HEK293 (cell line): ENCODE measurements at regions not wholly inside any gene's neighbourhood (a gene's known extent, or its start where the extent isn't known, plus 50 kb on each side); places are given as distances from the start of the nearest gene placed in this dataset.

Experiments
- CTCF ChIA-PET: fragments of 350-600 bp; formaldehyde crosslinking; extraction: SDS; loops from one replicate; lab custom pipeline; 2021; ENCODE audit warnings: antibody characterized with exemption; lab: Yijun Ruan, JAX
- POLR2A ChIA-PET: fragments of 300-600 bp; formaldehyde crosslinking; extraction: SDS; loops from one replicate; lab custom pipeline; 2020; ENCODE audit warnings: antibody characterized with exemption, inconsistent platforms; lab: Yijun Ruan, JAX
- H3K27ac ChIP-seq: fragments of 200-500 bp; sonication (Bioruptor generic); 2 replicates; pipeline ENCODE4 v1.5.1; 2014; ENCODE audit warnings: low read depth, low read length, control low read depth, inconsistent platforms; ENCODE audit errors: extremely low read depth
- H3K36me3 ChIP-seq, 2 experiments: fragments of 200-500 bp in 1 of 2; sonication (Bioruptor generic) in 1 of 2; 1 replicate in 1 of 2; 2 replicates in 1 of 2; pipeline ENCODE4 v1.5.1; 2014 to 2017; ENCODE audit warnings: inconsistent platforms in 2 of 2, low read length in 2 of 2; ENCODE audit not compliant: control insufficient read depth in 2 of 2, insufficient read depth in 1 of 2
- H3K4me1 ChIP-seq: fragments of 200-500 bp; sonication (Bioruptor generic); 2 replicates; pipeline ENCODE4 v1.5.1; 2014; ENCODE audit warnings: mild to moderate bottlenecking, low read length, inconsistent platforms; ENCODE audit not compliant: control insufficient read depth, insufficient read depth
- H3K4me3 ChIP-seq: 2 replicates; pipeline ENCODE4 v1.5.1; 2011; ENCODE audit warnings: low read depth, mild to moderate bottlenecking, control low read depth, low read length, moderate library complexity
- H3K9me3 ChIP-seq: fragments of 200-500 bp; sonication (Bioruptor generic); 2 replicates; pipeline ENCODE4 v1.5.1; 2014; ENCODE audit warnings: low read depth, low read length, inconsistent platforms; ENCODE audit not compliant: control insufficient read depth, insufficient read depth
- CTCF ChIP-seq: fragments of 450-650 bp; formaldehyde crosslinking; IDR thresholded peaks from 2 replicates; pipeline ENCODE4 v1.5.1; 2016; ENCODE audit warnings: missing biosample characterization, missing genetic modification characterization
- EGR2 ChIP-seq: fragments of 450-650 bp; formaldehyde crosslinking; IDR thresholded peaks from 2 replicates; pipeline ENCODE4 v1.5.1; 2016; ENCODE audit warnings: low read depth, missing biosample characterization, missing genetic modification characterization
- GLI4 ChIP-seq: fragments of 450-650 bp; formaldehyde crosslinking; IDR thresholded peaks from 2 replicates; pipeline ENCODE4 v1.5.1; 2016; ENCODE audit warnings: missing biosample characterization, missing genetic modification characterization
- KLF16 ChIP-seq: fragments of 450-650 bp; formaldehyde crosslinking; IDR thresholded peaks from 2 replicates; pipeline ENCODE4 v1.5.1; 2017; ENCODE audit warnings: missing biosample characterization, missing genetic modification characterization
- MYNN ChIP-seq: fragments of 450-650 bp; formaldehyde crosslinking; IDR thresholded peaks from 2 replicates; pipeline ENCODE4 v1.5.1; 2016; ENCODE audit warnings: missing biosample characterization, missing genetic modification characterization, borderline replicate concordance
- PBX3 ChIP-seq: sonication (generic); formaldehyde crosslinking; IDR thresholded peaks from 2 replicates; pipeline ENCODE4 v1.8.1; 2022; ENCODE audit warnings: mild to moderate bottlenecking, moderate library complexity, missing genetic modification reagents
- WT1 ChIP-seq: fragments of 450-650 bp; formaldehyde crosslinking; IDR thresholded peaks from 2 replicates; pipeline ENCODE4 v1.5.1; 2016; ENCODE audit warnings: missing biosample characterization, missing genetic modification characterization
- YY2 ChIP-seq: fragments of 450-650 bp; formaldehyde crosslinking; IDR thresholded peaks from 2 replicates; pipeline ENCODE4 v1.5.1; 2016; ENCODE audit warnings: missing biosample characterization, missing genetic modification characterization
- ZBTB17 ChIP-seq: fragments of 450-650 bp; formaldehyde crosslinking; IDR thresholded peaks from 2 replicates; pipeline ENCODE4 v1.5.1; 2016; ENCODE audit warnings: missing biosample characterization, missing genetic modification characterization
- ZBTB20 ChIP-seq: fragments of 450-650 bp; formaldehyde crosslinking; IDR thresholded peaks from 2 replicates; pipeline ENCODE4 v1.5.1; 2016; ENCODE audit warnings: missing biosample characterization, missing genetic modification characterization
- ZBTB21 ChIP-seq: fragments of 450-650 bp; formaldehyde crosslinking; IDR thresholded peaks from 2 replicates; pipeline ENCODE4 v1.5.1; 2017; ENCODE audit warnings: missing biosample characterization, missing genetic modification characterization
- ZBTB7A ChIP-seq: fragments of 450-650 bp; formaldehyde crosslinking; IDR thresholded peaks from 2 replicates; pipeline ENCODE4 v1.5.1; 2016; ENCODE audit warnings: low read depth, missing biosample characterization, missing genetic modification characterization
- ZBTB8A ChIP-seq: fragments of 450-650 bp; formaldehyde crosslinking; IDR thresholded peaks from 2 replicates; pipeline ENCODE4 v1.5.1; 2016; ENCODE audit warnings: missing biosample characterization, missing genetic modification characterization
- ZFP69B ChIP-seq: fragments of 450-650 bp; formaldehyde crosslinking; IDR thresholded peaks from 2 replicates; pipeline ENCODE4 v1.5.1; 2016; ENCODE audit warnings: missing biosample characterization, missing genetic modification characterization
- ZNF2 ChIP-seq: fragments of 450-650 bp; formaldehyde crosslinking; IDR thresholded peaks from 2 replicates; pipeline ENCODE4 v1.5.1; 2016; ENCODE audit warnings: missing biosample characterization, missing genetic modification characterization
- ZNF221 ChIP-seq: fragments of 450-650 bp; formaldehyde crosslinking; IDR thresholded peaks from 2 replicates; pipeline ENCODE4 v1.5.1; 2017; ENCODE audit warnings: missing biosample characterization, missing genetic modification characterization, borderline replicate concordance
- ZNF24 ChIP-seq: fragments of 450-650 bp; formaldehyde crosslinking; IDR thresholded peaks from 2 replicates; pipeline ENCODE4 v1.5.1; 2016; ENCODE audit warnings: missing biosample characterization, missing genetic modification characterization
- ZNF341 ChIP-seq: fragments of 450-650 bp; formaldehyde crosslinking; IDR thresholded peaks from 2 replicates; pipeline ENCODE4; 2016; ENCODE audit warnings: low read depth, missing biosample characterization, missing genetic modification characterization
- ZNF354C ChIP-seq: fragments of 450-650 bp; formaldehyde crosslinking; IDR thresholded peaks from 2 replicates; pipeline ENCODE4 v1.5.1; 2016; ENCODE audit warnings: missing biosample characterization, missing genetic modification characterization, low read depth, borderline replicate concordance
- ZNF426 ChIP-seq: fragments of 450-650 bp; formaldehyde crosslinking; IDR thresholded peaks from 2 replicates; pipeline ENCODE4 v1.5.1; 2017; ENCODE audit warnings: missing biosample characterization, missing genetic modification characterization, mild to moderate bottlenecking, inconsistent platforms, moderate library complexity
- ZNF510 ChIP-seq: fragments of 450-650 bp; formaldehyde crosslinking; IDR thresholded peaks from 2 replicates; pipeline ENCODE4 v1.5.1; 2018; ENCODE audit warnings: mild to moderate bottlenecking, missing genetic modification characterization, missing biosample characterization; ENCODE audit not compliant: insufficient replicate concordance
- ZNF623 ChIP-seq: fragments of 450-650 bp; formaldehyde crosslinking; IDR thresholded peaks from 2 replicates; pipeline ENCODE4 v1.5.1; 2016; ENCODE audit warnings: missing biosample characterization, missing genetic modification characterization
- ZNF654 ChIP-seq: fragments of 450-650 bp; formaldehyde crosslinking; IDR thresholded peaks from 2 replicates; pipeline ENCODE4 v1.5.1; 2016; ENCODE audit warnings: low read depth, missing biosample characterization, missing genetic modification characterization
- ZNF768 ChIP-seq: fragments of 450-650 bp; formaldehyde crosslinking; IDR thresholded peaks from 2 replicates; pipeline ENCODE4 v1.5.1; 2018; ENCODE audit warnings: missing biosample characterization, mild to moderate bottlenecking, missing genetic modification characterization
- ZNF776 ChIP-seq: fragments of 450-650 bp; formaldehyde crosslinking; IDR thresholded peaks from 2 replicates; pipeline ENCODE4 v1.5.0; 2017; ENCODE audit warnings: missing biosample characterization, missing genetic modification characterization, borderline replicate concordance
- ZNF785 ChIP-seq: fragments of 450-650 bp; formaldehyde crosslinking; IDR thresholded peaks from 2 replicates; pipeline ENCODE4 v1.5.1; 2016; ENCODE audit warnings: missing biosample characterization, missing genetic modification characterization
- ZSCAN30 ChIP-seq: fragments of 450-650 bp; IDR thresholded peaks from 2 replicates; pipeline ENCODE4 v1.5.1; 2018; ENCODE audit warnings: missing biosample characterization, mild to moderate bottlenecking, missing genetic modification characterization, moderate library complexity
- TF ChIP-seq, protein P1 (sequence below): fragments of 450-650 bp; formaldehyde crosslinking; IDR thresholded peaks from 2 replicates; pipeline ENCODE4 v1.5.1; 2016; ENCODE audit warnings: missing biosample characterization, missing genetic modification characterization

DNA sequence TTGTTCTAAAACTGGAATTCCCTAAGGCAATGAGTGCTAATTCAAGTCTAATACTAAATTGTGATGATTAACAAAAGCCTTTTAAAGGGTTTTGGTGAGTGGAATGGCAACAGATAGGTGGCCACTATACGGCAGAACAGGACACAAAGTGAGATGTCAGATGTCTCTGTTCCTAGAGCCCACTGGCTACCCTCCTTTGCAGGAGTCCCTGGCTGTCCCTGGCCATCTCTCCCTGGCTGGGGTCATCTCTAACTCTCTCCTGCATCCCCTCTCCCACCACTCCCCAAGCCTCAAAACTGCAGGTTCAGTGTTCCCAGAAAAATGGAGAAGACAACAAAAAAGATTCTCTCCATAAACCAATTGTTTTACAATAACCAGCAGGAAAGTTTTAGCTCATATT is 79.2 kb downstream of the MDH1 start (continued):
- TF ChIP-seq ZNF354C, result no peak
- TF ChIP-seq, protein P1, sequence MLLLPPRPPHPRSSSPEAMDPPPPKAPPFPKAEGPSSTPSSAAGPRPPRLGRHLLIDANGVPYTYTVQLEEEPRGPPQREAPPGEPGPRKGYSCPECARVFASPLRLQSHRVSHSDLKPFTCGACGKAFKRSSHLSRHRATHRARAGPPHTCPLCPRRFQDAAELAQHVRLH (tag by site-specific recombination), result no peak
- TF ChIP-seq WT1 (tag by site-specific recombination), result no peak
- TF ChIP-seq ZNF776, result no peak

DNA sequence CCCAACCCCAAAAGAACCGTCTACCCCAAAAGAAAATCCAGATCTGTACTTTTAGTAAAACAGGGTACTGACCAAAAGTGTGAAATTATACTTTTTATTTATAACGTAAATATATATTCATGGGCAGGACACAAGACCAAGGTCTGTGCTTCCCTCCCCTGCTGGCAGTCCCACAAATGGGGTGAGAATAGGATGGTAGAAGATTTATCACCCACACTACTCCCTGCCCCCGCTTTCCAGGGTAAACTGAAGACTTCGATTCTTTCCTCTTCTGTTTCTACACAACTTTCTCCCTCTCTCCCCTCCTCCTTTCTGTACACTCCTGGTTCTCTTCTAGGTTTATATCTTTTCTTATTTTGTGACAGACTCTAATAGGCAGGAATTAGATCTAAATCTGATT is 79.7 kb downstream of the MDH1 start:
- H3K27ac ChIP-seq, result no peak overlapping the region
- no peaks in the 10 kb centered on the region for H3K9me3 ChIP-seq
- CTCF ChIA-PET, result no interaction called here
- TF ChIP-seq ZNF2 (tag by site-specific recombination), result no peak
- no peak for TF ChIP-seq YY2 (tag by site-specific recombination)
- TF ChIP-seq ZNF24, result no peak
- no peak for TF ChIP-seq MYNN
- TF ChIP-seq ZBTB8A (tag by site-specific recombination), result no peak
- TF ChIP-seq ZNF654 (tag by site-specific recombination), result no peak
- TF ChIP-seq CTCF (tag by site-specific recombination), result no peak
- no peak for TF ChIP-seq ZFP69B
- no peak for TF ChIP-seq PBX3
- no peak for TF ChIP-seq ZBTB21 (tag by site-specific recombination)
- no peak for TF ChIP-seq ZBTB20 (tag by site-specific recombination)
- TF ChIP-seq EGR2 (tag by site-specific recombination), result no peak
- no peak for TF ChIP-seq ZBTB7A (tag by site-specific recombination)
- TF ChIP-seq, protein P1 (tag by site-specific recombination), result no peak
- H3K36me3 ChIP-seq, result no peaks in the 10 kb centered on the region
- POLR2A ChIA-PET, result no interaction called here
- H3K4me3 ChIP-seq, result no peak overlapping the region
- H3K4me1 ChIP-seq, result no peaks in the 10 kb centered on the region

GRCh38 chr2:63669596-63669995 is 80.8 kb downstream of the MDH1 start:
- TF ChIP-seq ZNF623 (tag by site-specific recombination), result no peak
- POLR2A ChIA-PET, result no interaction called here

GRCh38 chr2:63673865-63674533 is 85.2 kb downstream of the MDH1 start:
- H3K4me1 ChIP-seq, result no peaks in the 10 kb centered on the region
- H3K9me3 ChIP-seq, result no peaks in the 10 kb centered on the region
- no peak overlapping the region for H3K27ac ChIP-seq
- TF ChIP-seq KLF16, result no peak
- no peak for TF ChIP-seq ZNF221 (tag by site-specific recombination)
- TF ChIP-seq ZBTB17 (tag by site-specific recombination), result no peak
- TF ChIP-seq ZNF776, result no peak
- no peak for TF ChIP-seq ZNF768
- TF ChIP-seq ZNF785 (tag by site-specific recombination), result no peak
- TF ChIP-seq ZNF341 (tag by site-specific recombination), result no peak
- no peak for TF ChIP-seq ZSCAN30 (tag by site-specific recombination)
- no peak for TF ChIP-seq GLI4
- no peak for TF ChIP-seq ZNF426 (tag by site-specific recombination)
- TF ChIP-seq ZNF510 (tag by site-specific recombination), result no peak
- H3K4me3 ChIP-seq, result no peak overlapping the region
- POLR2A ChIA-PET, result no interaction called here
- CTCF ChIA-PET, result no interaction called here
- no peaks in the 10 kb centered on the region for H3K36me3 ChIP-seq

More at GRCh38 chr2:63669596-63669995, 80.8 kb downstream of the MDH1 start:
- Histone ChIP-seq H3K9me3 (no peaks in the 10 kb centered on the region), H3K36me3 (no peaks in the 10 kb centered on the region), H3K27ac (no peak overlapping the region), H3K4me1 (no peaks in the 10 kb centered on the region), H3K4me3 (no peak overlapping the region)
- CTCF ChIA-PET, result interaction anchor here (0.6 to 0.7 kb wide), 2 partner anchors 22 to 226 kb away, joined by 3 read pairs; no protein-coding TSS in a partner anchor
